HCT116 (cell line): ENCODE measurements at regions not wholly inside any gene's neighbourhood (a gene's known extent, or its start where the extent isn't known, plus 50 kb on each side); places are given as distances from the start of the nearest gene placed in this dataset.

Experiments used
- ATAC-seq: fragments of 200-7000 bp; cut with Tn5 transposase; 2 replicates; pipeline ENCODE4 v1.9.1; 2020; ENCODE audit warnings: mild to moderate bottlenecking, moderate library complexity
- BruUV-seq: library from RNA; stranded (reverse); fragments of 400-500 nt; replicated peaks from 2 replicates; lab custom pipeline; 2021; lab: Mats Ljungman, UMichigan
- CTCF ChIA-PET: fragments of 300-600 bp; sonication (Branson Sonifier 250); formaldehyde crosslinking; loops from one replicate; lab custom pipeline; 2021; ENCODE audit warnings: antibody characterized with exemption; lab: Charles Lee
- POLR2A ChIA-PET: fragments of 300-600, 350-600 bp; sonication (Branson Sonifier 250); formaldehyde crosslinking; loops from one replicate; lab custom pipeline; 2021; ENCODE audit warnings: antibody characterized with exemption; lab: Charles Lee
- RAD21 ChIA-PET, 2 experiments: fragments of 300-600 bp; sonication (Branson Sonifier 250); formaldehyde crosslinking; loops; one replicate each; lab custom pipeline; 2023; ENCODE audit warnings: low total read pairs in 2 of 2; ENCODE audit not compliant: uncharacterized antibody in 2 of 2, unreplicated experiment in 2 of 2, low non-redundant PET in 1 of 2; lab: Charles Lee
- DNase-seq: peaks from one replicate; pipeline ENCODE4 v3.0.0-alpha.2; 2010; ENCODE audit warnings: low read depth, low spot score
- H2AFZ ChIP-seq: fragments of 200-600 bp; shearing (Covaris generic), sonication (generic); 2 replicates; pipeline ENCODE4 v1.6.1; 2017; ENCODE audit warnings: low read depth, mixed run types, mixed read lengths, antibody characterized with exemption, low read length; ENCODE audit not compliant: poor library complexity, severe bottlenecking
- H3K27ac ChIP-seq: 2 replicates; pipeline ENCODE4 v1.5.1; 2012; ENCODE audit warnings: low read depth, low read length
- H3K27me3 ChIP-seq: fragments of 200-600 bp; sonication (generic); 2 replicates; pipeline ENCODE4 v1.6.1; 2016; ENCODE audit warnings: mixed run types, low read length, mixed read lengths; ENCODE audit not compliant: insufficient read depth
- H3K36me3 ChIP-seq, 2 experiments: fragments of 200-500 bp in 1 of 2; fragments of 200-600 bp in 1 of 2; sonication (Bioruptor generic) in 1 of 2; sonication (generic) in 1 of 2; 2 replicates each; pipeline versions ENCODE4 v1.5.1 to v1.6.1; 2014 to 2016; ENCODE audit warnings: low read length in 2 of 2, inconsistent platforms in 1 of 2, mixed read lengths in 1 of 2, mixed run types in 1 of 2; ENCODE audit not compliant: insufficient read depth in 2 of 2, control insufficient read depth in 1 of 2
- H3K4me1 ChIP-seq, 2 experiments: fragments of 200-600 bp in 1 of 2; sonication (generic) in 1 of 2; 2 replicates each; pipeline versions ENCODE4 v1.5.1 to v1.6.1; 2012 to 2017; ENCODE audit warnings: low read length in 2 of 2, inconsistent platforms in 1 of 2, mild to moderate bottlenecking in 1 of 2, mixed read lengths in 1 of 2, mixed run types in 1 of 2, moderate library complexity in 1 of 2; ENCODE audit not compliant: insufficient read depth in 2 of 2, control insufficient read depth in 1 of 2
- H3K4me2 ChIP-seq: fragments of 200-600 bp; sonication (generic); 2 replicates; pipeline ENCODE4 v1.6.1; 2017; ENCODE audit warnings: mixed run types, low read length, mixed read lengths
- H3K4me3 ChIP-seq, 2 experiments: fragments of 200-600 bp in 1 of 2; sonication (generic) in 1 of 2; replicated peaks in 1 of 2; 2 replicates each; pipeline ENCODE4 v1.5.1; 2011 to 2016; ENCODE audit warnings: low read length in 2 of 2, control low read depth in 1 of 2, low read depth in 1 of 2, mild to moderate bottlenecking in 1 of 2, mixed read lengths in 1 of 2, mixed run types in 1 of 2
- H3K79me2 ChIP-seq: fragments of 200-600 bp; sonication (generic); 2 replicates; pipeline ENCODE4 v1.6.1; 2017; ENCODE audit warnings: mild to moderate bottlenecking, mixed run types, low read length, moderate library complexity, mixed read lengths; ENCODE audit not compliant: insufficient read depth
- H3K9ac ChIP-seq: fragments of 200-600 bp; sonication (generic); 2 replicates; pipeline ENCODE4 v1.6.1; 2016; ENCODE audit warnings: low read length, mixed read lengths
- H3K9me2 ChIP-seq: fragments of 200-600 bp; sonication (generic), shearing (Covaris generic); 2 replicates; pipeline ENCODE4 v1.6.1; 2017; ENCODE audit warnings: mixed run types, mild to moderate bottlenecking, moderate library complexity; ENCODE audit not compliant: insufficient read depth
- H3K9me3 ChIP-seq, 2 experiments: fragments of 200-500 bp in 1 of 2; fragments of 200-600 bp in 1 of 2; sonication (Bioruptor generic) in 1 of 2; sonication (generic) in 1 of 2; 2 replicates each; pipeline ENCODE4 v1.6.1; 2014 to 2017; ENCODE audit warnings: low read length in 2 of 2, mixed read lengths in 2 of 2, inconsistent platforms in 1 of 2, low read depth in 1 of 2, mild to moderate bottlenecking in 1 of 2, mixed run types in 1 of 2, moderate library complexity in 1 of 2; ENCODE audit not compliant: control insufficient read depth in 1 of 2, insufficient read depth in 1 of 2
- H4K20me1 ChIP-seq: fragments of 200-600 bp; sonication (generic), shearing (Covaris generic); 2 replicates; pipeline ENCODE4 v1.6.1; 2017; ENCODE audit warnings: mixed run types, mild to moderate bottlenecking, moderate library complexity; ENCODE audit not compliant: insufficient read depth
- CEBPB ChIP-seq: IDR thresholded peaks from 2 replicates; pipeline ENCODE4 v1.6.1; 2012; ENCODE audit warnings: low read depth
- CTCF ChIP-seq, 3 experiments: fragments of 200-600 bp in 1 of 3; sonication (generic) in 1 of 3; IDR thresholded peaks in 2 of 3; conservative IDR thresholded peaks in 1 of 3; 2 replicates each; pipeline ENCODE4 v1.5.1; 2012 to 2017; ENCODE audit warnings: low read depth in 2 of 3, low read length in 2 of 3, antibody characterized with exemption in 1 of 3, borderline replicate concordance in 1 of 3, control low read depth in 1 of 3, mild to moderate bottlenecking in 1 of 3, mixed read lengths in 1 of 3, mixed run types in 1 of 3, moderate library complexity in 1 of 3; ENCODE audit not compliant: insufficient read depth in 1 of 3
- FOSL1 ChIP-seq: IDR thresholded peaks from 2 replicates; pipeline ENCODE4 v1.6.1; 2012; ENCODE audit warnings: low read depth
- JUND ChIP-seq: IDR thresholded peaks from 2 replicates; pipeline ENCODE4 v1.6.1; 2012
- MAX ChIP-seq: IDR thresholded peaks from 2 replicates; pipeline ENCODE4 v1.6.1; 2012
- RAD21 ChIP-seq: IDR thresholded peaks from 2 replicates; pipeline ENCODE4 v1.6.1; 2012; ENCODE audit warnings: low read depth, mild to moderate bottlenecking
- intact Hi-C: fragments of 100-400 bp; cut with micrococcal nuclease; formaldehyde crosslinking; loops from 2 replicates; pipeline ENCODE4 v1.10.0; 2022

GRCh38 chr9:94159069-94159939 lies 75.0 kb downstream of the PTPDC1 start:
- no peak overlapping the region for H3K4me2 ChIP-seq
- no peaks in the 10 kb centered on the region for H3K9me3 ChIP-seq
- TF ChIP-seq CEBPB (no peak), FOSL1 (no peak), JUND (no peak), MAX (no peak)
- H3K4me1 ChIP-seq = peaks cover 4 to 15% of the 10 kb centered on the region in 2 experiments; a peak in 3 of 4 replicates
- no peaks in the 10 kb centered on the region for H3K36me3 ChIP-seq
- POLR2A ChIA-PET = no interaction called here
- DNase-seq (no peak), ATAC-seq (no peak)
- no peaks in the 10 kb centered on the region for H3K27me3 ChIP-seq
- H4K20me1 ChIP-seq = no peaks in the 10 kb centered on the region
- no peak overlapping the region for H3K4me3 ChIP-seq
- H3K9me2 ChIP-seq = no peaks in the 10 kb centered on the region
- RAD21 ChIA-PET = no interaction called here
- H2AFZ ChIP-seq = no peak overlapping the region
- H3K79me2 ChIP-seq = no peaks in the 10 kb centered on the region
- H3K9ac ChIP-seq = no peak overlapping the region
- intact Hi-C loops = no loop called here
- BruUV-seq = no TSS peak
- no peak overlapping the region for H3K27ac ChIP-seq
- CTCF ChIA-PET = interaction anchor here (2.2 kb wide), 1 partner anchor 146 kb away, joined by 9 read pairs; no protein-coding TSS in a partner anchor

GRCh38 chr9:94160594-94161501 lies 76.6 kb downstream of the PTPDC1 start:
- no peak overlapping the region for H3K4me3 ChIP-seq
- H3K4me2 ChIP-seq = no peak overlapping the region
- H3K9me3 ChIP-seq = no peaks in the 10 kb centered on the region
- H3K36me3 ChIP-seq = no peaks in the 10 kb centered on the region
- POLR2A ChIA-PET = interaction anchor here (0.9 kb wide), 1 partner anchor 23 kb away, joined by 3 read pairs; no protein-coding TSS in a partner anchor
- DNase-seq = peak; percentile 44
- H3K27ac ChIP-seq = no peak overlapping the region
- peaks cover 9 to 24% of the 10 kb centered on the region in 2 experiments for H3K4me1 ChIP-seq
- no TSS peak for BruUV-seq
- no peak overlapping the region for H2AFZ ChIP-seq
- CTCF ChIA-PET = interaction anchor here (0.9 to 2.2 kb wide), 4 partner anchors 21 to 147 kb away, joined by 3 to 9 read pairs (median 4); no protein-coding TSS in a partner anchor
- no peak overlapping the region for H3K9ac ChIP-seq
- H4K20me1 ChIP-seq = no peaks in the 10 kb centered on the region
- TF ChIP-seq MAX = no peak
- TF ChIP-seq RAD21 = peak; percentile 39; the same call in 1 of the 2 replicates
- TF ChIP-seq CTCF (IDR thresholded peaks at IDR 0.05 in 2 of 3, conservative IDR thresholded peaks at IDR 0.05 in 1 of 3; ENCODE audit: borderline replicate concordance in 1 of 3, insufficient read depth in 1 of 3, low read depth in 2 of 3, low read length in 2 of 3) = peak in 2 of 3 experiments; percentile 20 to 44; a peak in 4 of 6 replicates
- peak; percentile 35; the same call in 1 of the 2 replicates for ATAC-seq
- intact Hi-C loops = loop anchor here (1.0 kb wide), 1 partner anchor 21 kb away; no protein-coding TSS in a partner anchor
- RAD21 ChIA-PET = interaction anchor here in 1 of 2 experiments (0.7 to 0.9 kb wide), 2 partner anchors 8 to 11 kb away, joined by 3 read pairs; no protein-coding TSS in a partner anchor
- H3K79me2 ChIP-seq = no peaks in the 10 kb centered on the region
- H3K9me2 ChIP-seq = no peaks in the 10 kb centered on the region
- H3K27me3 ChIP-seq = no peaks in the 10 kb centered on the region
